WTC11 (cell line): ENCODE measurements at regions not wholly inside any gene's neighbourhood (a gene's known extent, or its start where the extent isn't known, plus 50 kb on each side); places are given as distances from the start of the nearest gene placed in this dataset.

Source experiments
- ATAC-seq: fragments of 200-7000 bp; cut with Tn5 transposase; 2 replicates; pipeline ENCODE4 v1.10.0; 2021; ENCODE audit warnings: mild to moderate bottlenecking, moderate library complexity
- CTCF ChIA-PET: fragments of 300-600 bp; sonication (Branson Sonifier 250); formaldehyde crosslinking; loops from one replicate; lab custom pipeline; 2021; ENCODE audit warnings: antibody characterized with exemption; lab: Charles Lee
- POLR2A ChIA-PET: fragments of 350-600 bp; sonication (Branson Sonifier 250); formaldehyde crosslinking; loops from one replicate; lab custom pipeline; 2021; ENCODE audit warnings: antibody characterized with exemption; lab: Charles Lee
- DNase-seq: peaks from one replicate; pipeline ENCODE4 v3.0.0; 2021; ENCODE audit warnings: low spot score
- H3K27ac Mint-ChIP-seq: 2 replicates; pipeline ENCODE4 v1.8.0; 2021; ENCODE audit warnings: mixed read lengths
- H3K27me3 Mint-ChIP-seq: 2 replicates; pipeline ENCODE4 v1.8.0; 2021; ENCODE audit warnings: low read depth, mild to moderate bottlenecking, moderate library complexity, mixed read lengths
- H3K36me3 Mint-ChIP-seq: 2 replicates; pipeline ENCODE4 v1.8.0; 2021; ENCODE audit warnings: mixed read lengths
- H3K4me1 Mint-ChIP-seq: 2 replicates; pipeline ENCODE4 v1.8.0; 2022; ENCODE audit warnings: mixed read lengths
- H3K4me3 Mint-ChIP-seq: 2 replicates; pipeline ENCODE4 v1.8.0; 2021; ENCODE audit warnings: mild to moderate bottlenecking, moderate library complexity, mixed read lengths
- H3K9me3 Mint-ChIP-seq: 2 replicates; pipeline ENCODE4 v1.8.0; 2021; ENCODE audit warnings: mixed read lengths
- E2F5 ChIP-seq: sonication (generic); formaldehyde crosslinking; IDR thresholded peaks from 2 replicates; pipeline ENCODE4 v1.8.1; 2022; ENCODE audit warnings: mild to moderate bottlenecking, moderate library complexity, missing genetic modification reagents
- FOXK1 ChIP-seq: sonication (generic); formaldehyde crosslinking; IDR thresholded peaks from 2 replicates; pipeline ENCODE4 v1.8.0; 2022; ENCODE audit warnings: mild to moderate bottlenecking, moderate library complexity, missing genetic modification reagents
- MXD4 ChIP-seq: fragments of 250-450 bp; sonication (Bioruptor Pico); IDR thresholded peaks from 2 replicates; pipeline ENCODE4 v1.8.0; 2021; ENCODE audit warnings: mild to moderate bottlenecking, moderate library complexity, borderline replicate concordance
- NFYB ChIP-seq: sonication (generic); formaldehyde crosslinking; conservative IDR thresholded peaks from 2 replicates; pipeline ENCODE4 v1.8.0; 2022; ENCODE audit warnings: low read depth, missing genetic modification reagents
- OVOL2 ChIP-seq: fragments of 250-450 bp; sonication (Bioruptor Pico); IDR thresholded peaks from 2 replicates; pipeline ENCODE4 v1.9.0; 2021; ENCODE audit warnings: mild to moderate bottlenecking, borderline replicate concordance
- PRRX2 ChIP-seq: fragments of 250-450 bp; sonication (Bioruptor Pico); IDR thresholded peaks from 2 replicates; pipeline ENCODE4 v1.8.0; 2021; ENCODE audit warnings: mild to moderate bottlenecking
- TP53 ChIP-seq: sonication (generic); formaldehyde crosslinking; IDR thresholded peaks from 2 replicates; pipeline ENCODE4 v1.8.1; 2023; ENCODE audit warnings: mild to moderate bottlenecking, missing genetic modification reagents
- ZNF138 ChIP-seq: sonication (generic); formaldehyde crosslinking; conservative IDR thresholded peaks from 2 replicates; pipeline ENCODE4 v1.8.1; 2022; ENCODE audit warnings: mild to moderate bottlenecking, moderate library complexity, missing genetic modification reagents
- ZNF232 ChIP-seq: sonication (generic); formaldehyde crosslinking; IDR thresholded peaks from 2 replicates; pipeline ENCODE4 v1.8.0; 2022; ENCODE audit warnings: mild to moderate bottlenecking, missing genetic modification reagents
- ZNF425 ChIP-seq: fragments of 250-450 bp; sonication (Bioruptor Pico); conservative IDR thresholded peaks from 2 replicates; pipeline ENCODE4 v1.9.0; 2021; ENCODE audit warnings: mild to moderate bottlenecking
- ZNF512 ChIP-seq: sonication (generic); formaldehyde crosslinking; IDR thresholded peaks from 2 replicates; pipeline ENCODE4 v1.8.1; 2022; ENCODE audit warnings: missing genetic modification reagents, borderline replicate concordance
- TF ChIP-seq, protein P1 (sequence below): fragments of 250-450 bp; sonication (Bioruptor Pico); IDR thresholded peaks from 2 replicates; pipeline ENCODE4 v2.1.2; 2022; ENCODE audit warnings: mild to moderate bottlenecking, moderate library complexity
- TF ChIP-seq, protein P2 (sequence below): sonication (generic); formaldehyde crosslinking; IDR thresholded peaks from 2 replicates; pipeline ENCODE4 v1.8.0; 2022; ENCODE audit warnings: missing genetic modification reagents
- TF ChIP-seq, protein P3 (sequence below): sonication (generic); formaldehyde crosslinking; IDR thresholded peaks from 2 replicates; pipeline ENCODE4 v1.8.1; 2022; ENCODE audit warnings: mild to moderate bottlenecking, missing genetic modification reagents, moderate library complexity, borderline replicate concordance
- TF ChIP-seq, protein P4 (sequence below): fragments of 250-450 bp; sonication (Bioruptor Pico); IDR thresholded peaks from 2 replicates; pipeline ENCODE4 v1.9.0; 2021; ENCODE audit warnings: moderate library complexity, mild to moderate bottlenecking, inconsistent platforms, borderline replicate concordance
- TF ChIP-seq, protein P5 (sequence below): sonication (generic); formaldehyde crosslinking; conservative IDR thresholded peaks from 2 replicates; pipeline ENCODE4 v1.8.1; 2022; ENCODE audit warnings: mild to moderate bottlenecking, missing genetic modification reagents

DNA sequence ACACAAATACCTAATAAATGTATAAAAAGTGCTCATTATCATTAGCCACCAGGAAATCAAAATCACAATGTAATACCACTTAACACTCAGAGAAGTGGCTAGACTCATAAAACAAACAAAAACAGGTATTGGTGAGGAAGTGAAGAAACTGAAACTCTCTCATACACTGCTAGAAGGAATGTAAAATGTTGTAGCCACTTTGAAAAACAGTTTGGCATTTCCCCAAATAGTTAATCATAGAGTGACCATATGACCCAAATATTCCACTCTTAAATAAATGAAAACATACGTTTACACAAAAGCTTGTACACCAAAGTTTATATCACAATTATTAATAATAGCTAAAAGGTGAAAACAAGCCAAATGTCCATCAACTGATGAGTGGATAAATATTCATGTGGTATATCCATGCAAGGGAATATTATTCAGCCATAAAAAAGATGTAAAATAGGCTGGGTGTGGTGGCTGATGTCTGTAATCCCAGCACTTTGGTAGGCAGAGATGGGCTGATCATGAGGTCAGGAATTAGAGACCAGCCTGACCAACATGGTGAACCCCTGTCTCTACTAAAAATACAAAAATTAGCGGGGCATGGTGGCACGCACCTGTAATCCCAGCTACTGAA is 86.2 kb upstream of the COL5A2 start (continued):
- TF ChIP-seq ZNF138: no peak
- no peak for TF ChIP-seq NFYB (CRISPR knock-in tag)
- TF ChIP-seq OVOL2 (CRISPR knock-in tag): no peak
- TF ChIP-seq E2F5: no peak
- no peak for TF ChIP-seq MXD4 (CRISPR knock-in tag)
- TF ChIP-seq, protein P1, sequence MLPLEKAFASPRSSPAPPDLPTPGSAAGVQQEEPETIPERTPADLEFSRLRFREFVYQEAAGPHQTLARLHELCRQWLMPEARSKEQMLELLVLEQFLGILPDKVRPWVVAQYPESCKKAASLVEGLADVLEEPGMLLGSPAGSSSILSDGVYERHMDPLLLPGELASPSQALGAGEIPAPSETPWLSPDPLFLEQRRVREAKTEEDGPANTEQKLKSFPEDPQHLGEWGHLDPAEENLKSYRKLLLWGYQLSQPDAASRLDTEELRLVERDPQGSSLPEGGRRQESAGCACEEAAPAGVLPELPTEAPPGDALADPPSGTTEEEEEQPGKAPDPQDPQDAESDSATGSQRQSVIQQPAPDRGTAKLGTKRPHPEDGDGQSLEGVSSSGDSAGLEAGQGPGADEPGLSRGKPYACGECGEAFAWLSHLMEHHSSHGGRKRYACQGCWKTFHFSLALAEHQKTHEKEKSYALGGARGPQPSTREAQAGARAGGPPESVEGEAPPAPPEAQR: no peak

- TF ChIP-seq, protein P2, sequence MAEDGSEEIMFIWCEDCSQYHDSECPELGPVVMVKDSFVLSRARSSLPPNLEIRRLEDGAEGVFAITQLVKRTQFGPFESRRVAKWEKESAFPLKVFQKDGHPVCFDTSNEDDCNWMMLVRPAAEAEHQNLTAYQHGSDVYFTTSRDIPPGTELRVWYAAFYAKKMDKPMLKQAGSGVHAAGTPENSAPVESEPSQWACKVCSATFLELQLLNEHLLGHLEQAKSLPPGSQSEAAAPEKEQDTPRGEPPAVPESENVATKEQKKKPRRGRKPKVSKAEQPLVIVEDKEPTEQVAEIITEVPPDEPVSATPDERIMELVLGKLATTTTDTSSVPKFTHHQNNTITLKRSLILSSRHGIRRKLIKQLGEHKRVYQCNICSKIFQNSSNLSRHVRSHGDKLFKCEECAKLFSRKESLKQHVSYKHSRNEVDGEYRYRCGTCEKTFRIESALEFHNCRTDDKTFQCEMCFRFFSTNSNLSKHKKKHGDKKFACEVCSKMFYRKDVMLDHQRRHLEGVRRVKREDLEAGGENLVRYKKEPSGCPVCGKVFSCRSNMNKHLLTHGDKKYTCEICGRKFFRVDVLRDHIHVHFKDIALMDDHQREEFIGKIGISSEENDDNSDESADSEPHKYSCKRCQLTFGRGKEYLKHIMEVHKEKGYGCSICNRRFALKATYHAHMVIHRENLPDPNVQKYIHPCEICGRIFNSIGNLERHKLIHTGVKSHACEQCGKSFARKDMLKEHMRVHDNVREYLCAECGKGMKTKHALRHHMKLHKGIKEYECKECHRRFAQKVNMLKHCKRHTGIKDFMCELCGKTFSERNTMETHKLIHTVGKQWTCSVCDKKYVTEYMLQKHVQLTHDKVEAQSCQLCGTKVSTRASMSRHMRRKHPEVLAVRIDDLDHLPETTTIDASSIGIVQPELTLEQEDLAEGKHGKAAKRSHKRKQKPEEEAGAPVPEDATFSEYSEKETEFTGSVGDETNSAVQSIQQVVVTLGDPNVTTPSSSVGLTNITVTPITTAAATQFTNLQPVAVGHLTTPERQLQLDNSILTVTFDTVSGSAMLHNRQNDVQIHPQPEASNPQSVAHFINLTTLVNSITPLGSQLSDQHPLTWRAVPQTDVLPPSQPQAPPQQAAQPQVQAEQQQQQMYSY (CRISPR knock-in tag): no peak
- no peak for TF ChIP-seq PRRX2 (CRISPR knock-in tag)
- no peak for TF ChIP-seq TP53 (CRISPR knock-in tag)
- TF ChIP-seq, all 79 proteins: peak for 0
- DNase-seq (no peak), ATAC-seq (no peak)
- peaks cover 29% of the 10 kb centered on the region for H3K9me3 Mint-ChIP-seq
- H3K27me3 Mint-ChIP-seq: no peaks in the 10 kb centered on the region
- H3K4me3 Mint-ChIP-seq: no peak overlapping the region
- H3K36me3 Mint-ChIP-seq: peaks cover 4% of the 10 kb centered on the region
- ChIA-PET CTCF (no interaction called here), POLR2A (no interaction called here)
- no peaks in the 10 kb centered on the region for H3K4me1 Mint-ChIP-seq
- H3K27ac Mint-ChIP-seq: no peak overlapping the region
Measured at GRCh38 chr2:189267491-189267890, 87.9 kb upstream of the COL5A2 start.

GRCh38 chr2:189267925-189268579 is 88.5 kb upstream of the COL5A2 start:
- CTCF ChIA-PET: no interaction called here
- H3K27me3 Mint-ChIP-seq: no peaks in the 10 kb centered on the region
- peaks cover 4% of the 10 kb centered on the region for H3K36me3 Mint-ChIP-seq
- DNase-seq (no peak), ATAC-seq (no peak)
- no peak overlapping the region for H3K27ac Mint-ChIP-seq
- no peak overlapping the region for H3K4me3 Mint-ChIP-seq
- H3K9me3 Mint-ChIP-seq: peaks cover 29% of the 10 kb centered on the region
- POLR2A ChIA-PET: no interaction called here
- H3K4me1 Mint-ChIP-seq: no peaks in the 10 kb centered on the region
- TF ChIP-seq ZNF425 (CRISPR knock-in tag) (no peak), ZNF512 (no peak), FOXK1 (CRISPR knock-in tag) (no peak), ZNF232 (CRISPR knock-in tag) (no peak)
- TF ChIP-seq, protein P3, sequence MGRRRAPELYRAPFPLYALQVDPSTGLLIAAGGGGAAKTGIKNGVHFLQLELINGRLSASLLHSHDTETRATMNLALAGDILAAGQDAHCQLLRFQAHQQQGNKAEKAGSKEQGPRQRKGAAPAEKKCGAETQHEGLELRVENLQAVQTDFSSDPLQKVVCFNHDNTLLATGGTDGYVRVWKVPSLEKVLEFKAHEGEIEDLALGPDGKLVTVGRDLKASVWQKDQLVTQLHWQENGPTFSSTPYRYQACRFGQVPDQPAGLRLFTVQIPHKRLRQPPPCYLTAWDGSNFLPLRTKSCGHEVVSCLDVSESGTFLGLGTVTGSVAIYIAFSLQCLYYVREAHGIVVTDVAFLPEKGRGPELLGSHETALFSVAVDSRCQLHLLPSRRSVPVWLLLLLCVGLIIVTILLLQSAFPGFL (CRISPR knock-in tag): no peak
- TF ChIP-seq, protein P4, sequence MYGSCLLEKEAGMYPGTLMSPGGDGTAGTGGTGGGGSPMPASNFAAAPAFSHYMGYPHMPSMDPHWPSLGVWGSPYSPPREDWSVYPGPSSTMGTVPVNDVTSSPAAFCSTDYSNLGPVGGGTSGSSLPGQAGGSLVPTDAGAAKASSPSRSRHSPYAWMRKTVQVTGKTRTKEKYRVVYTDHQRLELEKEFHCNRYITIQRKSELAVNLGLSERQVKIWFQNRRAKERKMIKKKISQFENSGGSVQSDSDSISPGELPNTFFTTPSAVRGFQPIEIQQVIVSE: no peak
- TF ChIP-seq, protein P5, sequence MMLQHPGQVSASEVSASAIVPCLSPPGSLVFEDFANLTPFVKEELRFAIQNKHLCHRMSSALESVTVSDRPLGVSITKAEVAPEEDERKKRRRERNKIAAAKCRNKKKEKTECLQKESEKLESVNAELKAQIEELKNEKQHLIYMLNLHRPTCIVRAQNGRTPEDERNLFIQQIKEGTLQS (CRISPR knock-in tag): no peak
